Gastrocnemius medialis (tissue), 4 donors: ENCODE measurements at regions not wholly inside any gene's neighbourhood (a gene's known extent, or its start where the extent isn't known, plus 50 kb on each side); places are given as distances from the start of the nearest gene placed in this dataset.

Source experiments
- POLR2A ChIP-seq, 2 donors: fragments of 450-650 bp; IDR thresholded peaks; one replicate each; pipeline ENCODE4 v1.6.1; 2017; ENCODE audit warnings: antibody characterized with exemption in 2 of 2, mild to moderate bottlenecking in 2 of 2, moderate library complexity in 2 of 2
- TF ChIP-seq, protein P1 (sequence below), 5 experiments: fragments of 450-650 bp in 3 of 5; fragments of 200-600 bp in 2 of 5; sonication (generic) in 2 of 5; IDR thresholded peaks in 4 of 5; conservative IDR thresholded peaks in 1 of 5; 1 replicate in 4 of 5; 2 replicates in 1 of 5; pipeline ENCODE4 v1.5.1; 2016 to 2019; ENCODE audit warnings: antibody characterized with exemption in 5 of 5, mild to moderate bottlenecking in 3 of 5, moderate library complexity in 3 of 5

DNA sequence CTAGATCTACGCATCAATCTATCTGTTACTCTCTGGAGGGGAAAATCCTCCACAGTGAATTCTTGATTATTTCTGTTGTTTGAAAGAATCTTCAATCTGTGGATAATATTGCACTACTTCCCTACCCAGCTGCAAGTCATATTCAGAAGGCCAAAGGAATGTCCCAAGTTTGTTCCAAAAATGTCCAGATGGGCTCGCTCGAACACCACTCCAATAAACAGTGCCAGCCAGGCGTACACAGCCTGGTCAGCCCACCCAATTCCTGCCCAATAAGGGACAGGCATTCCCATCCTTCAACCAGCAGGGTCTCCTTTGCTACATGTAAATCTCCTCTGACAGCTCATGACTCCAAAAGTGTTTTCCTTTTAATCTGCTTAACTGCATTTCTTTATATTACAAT lies 80.7 kb upstream of the GPM6B start:
- TF ChIP-seq, protein P1, sequence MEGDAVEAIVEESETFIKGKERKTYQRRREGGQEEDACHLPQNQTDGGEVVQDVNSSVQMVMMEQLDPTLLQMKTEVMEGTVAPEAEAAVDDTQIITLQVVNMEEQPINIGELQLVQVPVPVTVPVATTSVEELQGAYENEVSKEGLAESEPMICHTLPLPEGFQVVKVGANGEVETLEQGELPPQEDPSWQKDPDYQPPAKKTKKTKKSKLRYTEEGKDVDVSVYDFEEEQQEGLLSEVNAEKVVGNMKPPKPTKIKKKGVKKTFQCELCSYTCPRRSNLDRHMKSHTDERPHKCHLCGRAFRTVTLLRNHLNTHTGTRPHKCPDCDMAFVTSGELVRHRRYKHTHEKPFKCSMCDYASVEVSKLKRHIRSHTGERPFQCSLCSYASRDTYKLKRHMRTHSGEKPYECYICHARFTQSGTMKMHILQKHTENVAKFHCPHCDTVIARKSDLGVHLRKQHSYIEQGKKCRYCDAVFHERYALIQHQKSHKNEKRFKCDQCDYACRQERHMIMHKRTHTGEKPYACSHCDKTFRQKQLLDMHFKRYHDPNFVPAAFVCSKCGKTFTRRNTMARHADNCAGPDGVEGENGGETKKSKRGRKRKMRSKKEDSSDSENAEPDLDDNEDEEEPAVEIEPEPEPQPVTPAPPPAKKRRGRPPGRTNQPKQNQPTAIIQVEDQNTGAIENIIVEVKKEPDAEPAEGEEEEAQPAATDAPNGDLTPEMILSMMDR (IDR thresholded peaks at IDR 0.05 in 4 of 5, conservative IDR thresholded peaks at IDR 0.05 in 1 of 5): no peak
- no peak for TF ChIP-seq POLR2A (IDR thresholded peaks at IDR 0.05)
